HG03469 (cell line): ENCODE measurements at regions not wholly inside any gene's neighbourhood (a gene's known extent, or its start where the extent isn't known, plus 50 kb on each side); places are given as distances from the start of the nearest gene placed in this dataset.

Experiments
- ATAC-seq: cut with Tn5 transposase; IDR thresholded peaks from one replicate; pipeline ENCODE4 v1.9.1; 2021; ENCODE audit warnings: mild to moderate bottlenecking, moderate library complexity, moderate number of reproducible peaks; ENCODE audit not compliant: unreplicated experiment

DNA sequence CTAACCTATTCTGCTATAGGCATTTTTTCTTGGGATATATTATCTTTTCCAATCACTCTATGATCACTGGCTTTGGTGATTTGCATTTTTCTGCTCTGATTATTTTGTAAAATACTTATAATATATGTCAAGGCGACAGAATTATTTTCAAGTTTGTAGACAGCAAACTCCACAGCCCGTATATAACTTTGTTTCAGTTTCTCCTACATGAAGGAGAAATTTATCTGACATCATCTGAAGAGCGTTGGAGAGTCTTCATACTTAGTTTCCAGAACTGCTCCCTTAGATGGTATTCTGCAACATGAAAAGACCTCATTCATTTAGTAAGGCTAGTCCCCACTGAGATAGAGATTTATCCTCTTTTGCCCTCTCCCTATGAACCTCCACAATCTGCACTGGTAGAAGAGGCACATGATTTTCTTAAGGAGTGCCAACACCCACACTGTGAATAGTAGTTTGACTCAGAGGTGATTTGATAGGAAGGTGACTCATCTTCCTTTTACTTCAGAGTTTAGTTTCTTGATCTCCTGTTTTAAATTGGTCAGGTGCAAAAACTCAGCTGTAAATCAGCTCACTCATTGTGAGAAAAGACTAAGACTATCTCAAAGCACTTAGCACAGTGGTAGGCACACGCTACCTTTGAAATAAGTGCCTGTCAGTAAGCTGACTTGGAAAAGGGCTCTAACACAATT is 1848.6 kb upstream of the CELF4 start:
- ATAC-seq, result no peak

DNA sequence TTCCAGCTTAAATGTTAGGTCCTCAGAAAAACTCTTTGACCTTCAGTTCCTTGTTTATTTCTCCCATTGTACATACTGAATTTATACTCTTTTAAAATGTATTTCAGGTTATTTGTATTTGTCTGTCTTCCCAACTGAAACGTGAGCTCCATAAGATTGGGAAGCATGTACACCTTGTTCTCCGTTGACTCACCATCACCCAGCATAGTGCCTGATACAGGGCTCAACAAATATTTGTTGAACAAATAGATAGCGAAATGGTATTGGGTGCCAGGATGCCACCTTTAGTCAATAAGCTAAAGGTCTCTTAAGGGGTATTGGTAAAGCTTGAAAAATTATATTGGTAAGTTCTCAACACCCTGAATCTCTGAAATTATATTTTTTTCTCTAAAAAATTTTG is 1841.3 kb upstream of the CELF4 start:
- ATAC-seq, result no peak

DNA sequence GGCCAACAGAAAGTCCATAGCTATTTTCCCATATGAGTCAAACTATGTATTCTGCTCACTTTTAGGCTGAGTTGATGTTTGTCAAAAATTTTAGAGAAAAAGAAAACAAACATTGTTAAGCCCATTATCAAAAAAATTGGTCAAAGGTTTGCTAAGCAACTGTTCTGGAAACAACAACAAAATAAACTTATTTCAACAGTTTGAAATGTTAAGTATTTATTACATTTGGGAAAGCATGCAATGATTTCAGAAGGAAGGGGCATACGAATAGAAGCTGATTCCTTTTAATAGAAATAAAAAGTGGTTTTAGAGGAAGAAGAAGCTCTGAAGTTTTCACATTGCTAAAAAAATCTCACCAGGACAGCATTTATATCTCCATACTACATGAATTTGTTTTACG is 1837.5 kb upstream of the CELF4 start:
- no peak for ATAC-seq

DNA sequence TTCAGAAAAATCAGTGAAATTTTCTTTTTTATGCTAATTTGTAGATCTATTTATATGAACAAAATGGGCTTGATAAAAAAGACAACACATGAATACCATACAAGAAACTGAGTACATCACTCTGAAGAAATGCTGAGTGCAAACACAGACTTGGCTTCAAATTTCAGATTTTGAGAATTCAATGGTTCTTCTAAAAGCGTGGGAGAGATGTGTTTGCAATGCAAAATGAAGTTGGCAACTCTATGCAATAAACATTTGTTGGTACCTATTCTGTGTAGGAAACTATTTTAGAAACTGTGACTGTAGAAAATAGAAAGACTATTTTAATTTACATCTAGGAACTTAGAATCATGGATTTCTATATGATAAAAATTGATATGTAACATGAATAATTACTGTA is 1834.1 kb upstream of the CELF4 start:
- no peak for ATAC-seq

DNA sequence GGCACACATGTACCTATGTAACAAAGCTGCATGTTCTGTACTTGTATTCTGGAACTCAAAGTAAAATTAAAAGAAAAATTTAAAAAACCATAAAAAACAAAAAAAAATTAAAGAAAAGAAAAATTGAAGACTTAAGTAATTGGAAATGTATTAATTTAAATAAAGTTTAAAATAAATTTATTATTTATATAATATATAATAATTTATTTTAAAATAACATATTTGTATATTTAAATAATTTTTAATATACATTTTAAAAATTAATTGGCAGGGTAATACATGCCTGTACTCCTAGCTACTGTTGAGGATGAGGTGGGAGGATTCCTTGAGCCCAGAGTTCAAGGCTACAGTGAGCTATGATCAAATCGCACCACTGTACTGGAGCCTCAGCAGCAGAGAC is 1830.6 kb upstream of the CELF4 start:
- ATAC-seq, result no peak

DNA sequence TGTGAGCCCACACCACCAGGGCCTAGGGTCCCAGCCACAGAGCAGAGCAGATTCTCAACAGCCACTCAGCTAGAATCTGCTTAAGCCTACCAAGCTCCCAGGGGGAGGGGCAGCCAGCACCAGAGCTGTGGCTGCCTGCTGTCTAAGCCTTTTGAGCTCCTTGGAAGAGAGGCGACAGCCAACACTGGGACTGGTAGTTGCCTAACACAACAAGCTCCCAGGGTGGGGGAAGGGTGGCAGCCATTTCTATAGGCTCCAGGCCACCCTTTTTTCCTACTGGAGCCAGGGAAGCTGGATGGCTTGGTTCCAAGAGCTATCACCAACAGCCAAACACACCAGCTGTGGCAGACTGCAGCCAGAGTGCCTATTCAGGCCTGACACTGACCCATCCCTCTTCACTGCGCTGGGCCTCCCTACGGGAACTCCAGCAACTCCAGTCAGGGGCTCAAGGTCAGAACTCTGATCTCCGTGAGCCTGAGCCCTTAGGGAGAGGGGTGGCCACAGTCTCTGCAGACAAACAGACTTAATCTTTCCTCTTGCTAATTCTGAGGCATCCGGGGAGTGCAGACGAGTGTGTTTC is 1824.3 kb upstream of the CELF4 start:
- no peak for ATAC-seq

DNA sequence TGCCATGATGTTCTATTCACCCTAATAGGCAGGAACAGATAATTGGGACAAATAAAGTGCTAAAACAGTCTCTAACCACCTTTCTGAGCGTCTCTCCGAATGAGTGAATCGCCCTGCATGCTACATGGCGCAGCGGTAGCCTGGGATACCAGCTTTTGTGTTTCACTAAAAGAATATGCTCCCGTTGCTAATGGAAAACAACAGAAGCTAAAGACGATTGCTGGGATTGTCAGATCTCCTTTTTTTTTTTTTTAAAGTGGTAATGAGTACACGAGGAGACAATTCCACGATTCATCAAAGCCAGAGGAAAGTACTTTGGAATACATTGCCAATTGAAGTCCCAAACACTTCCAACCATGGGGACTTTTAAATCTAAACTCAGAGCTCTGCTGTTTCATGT is 1815.3 kb upstream of the CELF4 start:
- ATAC-seq, result no peak

DNA sequence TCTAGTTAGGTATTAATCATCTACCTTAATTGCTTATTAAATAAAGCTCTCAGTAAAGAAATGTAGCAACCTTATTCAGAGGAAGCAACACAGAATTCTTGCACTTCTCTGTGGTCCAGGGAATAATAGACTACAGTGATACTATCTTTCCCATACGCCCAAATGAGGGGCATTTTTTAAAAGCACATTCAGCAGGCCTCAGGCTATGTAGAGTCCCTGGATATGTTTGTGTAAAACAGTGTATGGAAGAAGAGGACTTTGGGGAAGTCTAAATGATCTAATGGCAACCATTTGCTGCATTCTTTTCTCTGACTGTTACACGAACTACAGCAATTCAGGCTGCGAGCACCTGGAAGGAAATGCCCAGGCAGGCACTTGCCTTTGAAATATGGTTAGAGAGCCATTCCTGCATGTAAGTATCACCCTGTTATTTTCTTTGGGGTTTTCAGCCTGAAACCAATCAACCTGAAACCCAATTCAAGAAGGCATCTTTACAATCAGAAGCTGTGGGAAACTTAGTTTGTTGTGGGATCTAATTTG is 1814.7 kb upstream of the CELF4 start:
- ATAC-seq, result no peak

DNA sequence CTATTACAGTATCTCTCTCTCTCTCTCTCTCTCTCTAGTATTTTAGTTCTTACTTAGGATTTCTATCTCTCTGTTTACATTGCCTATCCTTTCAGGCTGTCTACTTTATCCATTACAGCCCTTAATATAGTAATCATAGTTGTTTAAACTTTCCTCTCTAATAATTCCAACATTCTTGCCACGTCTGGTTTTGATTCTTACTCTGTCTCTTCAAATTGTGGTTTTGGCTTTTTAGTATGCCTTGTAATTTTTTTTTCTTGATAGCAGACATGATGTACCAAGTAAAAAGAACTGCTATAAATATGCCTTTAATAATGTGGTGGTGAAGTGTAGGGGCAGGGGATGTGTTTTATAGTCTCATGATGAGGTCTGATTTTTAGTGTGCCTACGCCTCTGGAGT is 1809.5 kb upstream of the CELF4 start:
- no peak for ATAC-seq

DNA sequence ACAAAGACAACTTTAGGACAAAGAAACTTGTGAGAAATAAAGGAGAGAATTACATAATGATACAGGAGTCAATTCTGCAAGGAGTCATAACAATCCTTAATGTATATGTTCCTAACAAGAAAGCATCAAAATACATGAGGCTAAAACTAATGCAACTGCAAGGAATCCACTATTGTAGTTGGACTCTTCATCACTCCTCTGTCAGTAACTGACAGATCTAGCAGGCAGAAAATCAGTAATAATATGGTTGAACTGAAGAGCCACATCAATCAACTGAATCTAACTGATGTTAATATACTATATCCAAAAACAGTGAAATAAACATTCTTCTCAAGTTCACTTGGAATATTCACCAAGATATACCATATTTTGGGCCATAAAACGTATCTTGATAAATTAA is 1806.4 kb upstream of the CELF4 start:
- ATAC-seq, result no peak

DNA sequence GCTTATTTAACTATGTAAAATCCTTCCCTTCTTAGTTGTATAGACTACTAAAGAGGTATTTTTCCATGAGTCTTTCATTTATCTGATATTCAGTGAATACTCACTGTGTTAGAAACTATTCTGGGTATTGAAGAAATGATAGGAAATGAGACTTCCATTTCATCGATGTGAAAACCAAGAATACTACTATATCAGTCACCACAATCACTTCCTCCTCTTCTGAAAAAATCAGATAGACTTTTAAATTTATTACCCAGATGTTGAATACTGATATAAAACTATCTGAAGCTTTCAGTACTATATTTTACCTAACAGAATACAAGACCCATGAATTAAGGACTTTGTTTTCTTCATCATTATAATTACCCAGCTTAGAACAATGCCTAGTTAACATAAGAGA is 1801.1 kb upstream of the CELF4 start:
- ATAC-seq, result no peak

DNA sequence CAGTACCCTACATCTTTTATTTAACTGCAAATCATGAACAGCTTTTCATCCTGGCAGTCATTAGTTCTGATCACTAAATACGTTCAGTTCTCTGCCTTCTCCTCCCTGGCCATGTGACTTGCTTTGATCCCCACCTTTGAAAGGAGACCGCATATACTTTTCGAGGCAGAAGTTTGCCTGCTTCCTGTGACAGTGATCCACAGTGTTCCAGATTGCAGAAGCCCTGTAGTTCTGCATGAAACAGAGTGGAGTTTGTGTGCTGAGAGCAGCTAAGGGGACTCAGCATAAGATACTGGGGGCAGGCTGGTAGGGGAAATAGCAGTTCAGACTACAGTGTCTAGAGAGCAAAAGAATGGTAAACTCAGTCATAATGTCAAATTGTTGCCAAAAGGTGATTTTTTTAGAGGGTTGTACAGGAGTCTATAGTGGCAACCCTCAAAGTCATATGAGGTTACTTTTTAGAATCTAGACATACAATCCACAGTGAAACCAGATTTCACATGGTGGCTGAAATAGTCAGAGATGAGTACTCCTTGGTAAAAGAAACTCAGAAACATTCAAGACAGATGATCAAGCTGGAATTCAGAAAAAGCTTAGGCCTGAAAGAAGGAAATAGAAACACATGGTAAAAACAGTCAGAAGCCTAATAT is 1800.4 kb upstream of the CELF4 start:
- no peak for ATAC-seq

DNA sequence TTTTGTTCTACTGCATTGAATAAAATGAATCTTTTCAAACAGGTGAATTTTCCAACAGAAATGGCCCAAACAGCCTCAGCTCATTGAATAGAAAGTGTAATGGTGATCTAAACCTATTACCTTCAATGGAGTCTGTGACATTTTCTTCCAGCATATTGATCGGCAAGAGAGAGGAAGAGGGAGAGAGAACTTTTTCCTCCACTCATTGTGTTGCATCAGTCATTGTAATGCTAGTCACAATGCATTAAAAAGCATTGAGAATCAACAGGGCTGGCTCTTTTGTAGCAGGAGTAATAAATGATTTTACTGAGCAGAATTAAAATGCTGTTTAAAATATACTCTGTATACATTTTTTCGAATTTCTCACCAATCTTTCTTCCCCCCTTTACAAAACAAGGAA is 1794.5 kb upstream of the CELF4 start:
- no peak for ATAC-seq

DNA sequence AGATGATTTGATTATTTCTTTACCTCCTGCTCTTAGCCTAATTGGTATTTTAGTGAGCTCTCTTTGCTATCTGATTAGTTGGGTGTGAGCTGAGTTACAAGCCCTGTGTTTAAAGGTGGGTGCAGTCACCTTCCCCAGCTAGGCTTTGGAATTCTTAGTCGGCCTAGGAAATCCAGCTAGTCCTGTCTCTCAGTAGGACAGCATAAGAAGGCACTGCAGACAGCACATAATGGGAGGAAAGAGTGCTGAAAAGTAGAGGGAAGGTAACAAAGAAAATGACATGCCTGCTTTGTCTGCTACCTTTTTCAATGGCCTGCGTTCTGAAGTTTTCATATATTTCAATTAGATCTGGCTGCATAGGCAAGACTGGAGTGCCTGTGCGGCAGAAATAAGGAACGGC is 1794.0 kb upstream of the CELF4 start:
- ATAC-seq, result no peak

DNA sequence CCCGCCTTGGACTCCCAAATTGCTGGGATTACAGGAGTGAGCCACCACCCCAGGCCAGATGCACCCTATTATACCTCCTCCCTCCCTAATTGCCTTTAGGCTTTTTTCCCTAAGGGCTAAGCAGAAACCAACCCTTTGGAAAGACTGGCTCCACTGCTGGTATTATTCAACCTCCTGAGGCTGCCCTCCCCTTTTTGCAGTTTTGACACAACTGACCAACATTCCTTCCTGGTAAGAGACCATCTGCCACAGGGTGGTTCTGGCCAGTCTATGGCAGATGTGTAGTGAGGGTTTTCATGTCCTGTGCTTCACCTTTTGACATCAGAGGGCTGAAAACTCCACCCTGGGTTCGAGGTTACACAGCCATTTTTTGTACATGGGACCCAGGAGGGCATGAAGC is 1785.3 kb upstream of the CELF4 start:
- ATAC-seq, result no peak

DNA sequence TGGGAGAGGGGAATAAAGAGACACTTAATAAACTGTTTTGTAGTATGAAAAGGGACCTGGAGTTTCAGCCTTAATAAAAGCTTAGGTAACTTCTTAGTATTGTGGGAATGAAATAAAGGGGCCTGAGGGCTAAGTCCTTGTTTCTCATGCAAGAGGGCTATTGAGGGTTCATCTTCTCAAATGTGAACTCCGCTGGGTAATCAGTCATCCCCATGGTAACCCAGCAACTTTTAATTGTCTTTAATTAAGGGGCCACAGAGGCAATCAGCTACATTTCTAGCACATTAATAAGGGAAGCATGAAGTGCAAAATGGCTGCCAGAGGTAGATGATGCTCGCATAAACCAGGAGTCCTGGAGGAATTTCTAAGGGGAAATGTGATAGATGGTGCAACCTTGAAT is 1784.2 kb upstream of the CELF4 start:
- ATAC-seq, result no peak

DNA sequence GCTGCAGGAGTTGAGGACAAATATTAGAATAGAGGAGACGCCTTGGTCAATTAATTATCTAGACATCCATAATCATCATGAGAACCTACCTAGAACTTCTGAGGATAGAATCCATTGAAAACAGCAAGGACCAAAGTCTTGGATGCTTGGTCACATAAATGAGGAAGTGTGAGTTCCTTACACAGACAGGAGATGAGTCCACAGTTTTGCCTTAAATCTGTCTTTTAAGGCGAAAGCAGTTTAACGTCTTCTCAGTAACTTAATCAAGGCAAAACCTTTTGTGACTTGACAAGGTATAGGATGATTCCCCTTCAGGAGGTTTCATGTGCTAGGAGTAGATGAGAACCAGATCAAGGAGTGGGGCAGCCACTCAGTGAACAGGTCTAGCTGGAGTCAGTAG is 1783.2 kb upstream of the CELF4 start:
- ATAC-seq, result no peak

DNA sequence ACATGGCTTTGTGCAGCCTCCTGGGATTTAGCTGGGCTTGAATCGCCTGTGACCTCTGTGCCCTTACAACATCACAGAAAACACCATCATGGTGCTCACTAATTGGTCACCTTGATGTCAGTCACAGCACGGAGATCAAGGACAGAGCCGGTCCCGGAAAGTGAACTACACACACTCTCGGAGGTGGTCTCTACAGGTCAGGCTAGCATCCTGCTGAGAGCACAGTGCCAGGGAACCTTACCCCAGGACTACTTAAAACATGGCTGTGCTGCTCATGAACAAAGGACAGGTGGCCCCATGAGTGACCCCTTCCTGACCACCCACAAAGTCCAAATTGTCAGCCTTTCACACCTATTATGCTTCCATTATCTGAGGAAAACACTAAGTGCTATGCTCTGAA is 1782.1 kb upstream of the CELF4 start:
- no peak for ATAC-seq

DNA sequence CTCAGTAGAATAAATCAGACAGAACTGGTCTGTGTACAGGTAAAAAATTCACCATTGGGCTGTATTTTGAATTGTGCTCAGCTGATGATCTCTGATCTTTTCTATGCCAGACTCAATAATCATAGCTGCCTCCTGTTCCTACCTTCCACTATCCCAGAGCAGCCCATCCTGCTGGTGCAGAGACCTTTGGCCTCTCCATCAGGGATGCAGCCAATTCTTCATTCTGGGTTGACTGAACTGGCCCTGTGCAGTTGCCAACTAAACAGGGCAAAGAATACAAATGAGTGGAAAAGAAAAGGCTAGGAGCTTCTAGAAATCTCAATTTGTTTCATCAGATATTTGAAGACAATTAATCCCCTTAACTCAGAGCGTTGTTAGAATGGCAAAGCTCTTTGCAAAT is 1781.3 kb upstream of the CELF4 start:
- ATAC-seq, result no peak

DNA sequence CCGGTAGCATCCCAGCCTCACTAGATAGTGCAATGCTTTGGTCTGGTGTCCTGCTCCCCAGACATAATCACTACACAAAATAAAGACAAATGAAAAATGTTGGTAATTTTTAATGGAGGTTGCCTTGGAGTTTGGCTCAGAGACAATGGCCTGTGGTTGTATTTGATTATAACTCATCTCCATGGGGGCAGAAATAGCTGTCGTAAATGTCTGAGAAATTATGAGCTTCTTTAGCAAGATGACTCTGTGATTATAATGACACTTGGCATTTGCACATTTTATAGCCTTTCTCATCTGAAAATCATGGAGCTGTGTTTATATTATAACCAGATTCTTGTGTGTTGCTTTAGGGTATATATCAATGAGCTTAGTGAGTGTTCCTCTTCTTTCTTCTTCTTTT is 1779.7 kb upstream of the CELF4 start:
- no peak for ATAC-seq

DNA sequence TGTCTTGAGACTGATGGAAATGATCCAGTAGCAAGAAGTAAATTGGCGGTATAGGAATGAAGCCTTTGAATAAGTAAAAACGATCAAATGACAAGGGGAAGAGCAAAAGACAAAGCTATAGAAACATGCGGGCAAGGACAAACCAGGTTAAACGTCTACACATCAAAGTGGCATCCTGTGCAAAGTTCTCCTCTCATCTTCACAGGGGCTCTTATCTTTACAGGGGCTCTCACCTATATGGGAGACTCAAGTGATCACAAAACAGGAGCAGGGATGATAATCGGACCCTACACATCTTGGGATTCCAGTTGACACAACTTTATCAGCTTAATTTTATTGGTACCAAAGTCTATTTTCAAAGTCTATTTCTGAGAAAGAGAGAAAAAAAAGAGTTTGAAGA is 1778.9 kb upstream of the CELF4 start:
- ATAC-seq, result no peak

DNA sequence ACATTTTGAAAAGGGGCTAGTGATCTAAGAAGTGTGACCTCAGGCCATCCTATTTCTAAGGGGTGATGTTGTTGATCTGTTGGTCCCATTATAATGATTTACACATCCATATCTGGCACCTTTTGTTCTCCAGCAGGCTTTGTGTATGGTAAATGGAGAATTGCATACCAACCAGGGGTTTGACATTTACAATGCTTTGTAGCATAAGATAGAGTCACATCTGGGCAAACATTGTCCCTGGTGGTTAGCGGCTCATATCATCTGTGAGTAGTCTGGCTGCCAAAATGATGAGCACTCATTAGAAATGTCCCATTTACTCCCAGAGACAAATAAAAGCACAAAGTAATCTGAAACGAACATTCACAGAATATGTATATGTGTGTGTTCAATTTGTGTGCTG is 1775.5 kb upstream of the CELF4 start:
- ATAC-seq, result no peak
